K562 (cell line): ENCODE measurements at regions not wholly inside any gene's neighbourhood (a gene's known extent, or its start where the extent isn't known, plus 50 kb on each side); places are given as distances from the start of the nearest gene placed in this dataset.
"Not testable (repeated sequence)": the region's sequence is repeated elsewhere in the genome, so short reads cannot be mapped to it uniquely, and the experiment has no call there.

Source experiments
- BCOR ChIP-seq: fragments of 450-650 bp; IDR thresholded peaks from 2 replicates; pipeline ENCODE4 v1.6.1; 2016
- KLF13 ChIP-seq: fragments of 450-650 bp; IDR thresholded peaks from 2 replicates; pipeline ENCODE4 v1.6.1; 2016; ENCODE audit warnings: missing genetic modification characterization, low read depth, mild to moderate bottlenecking, missing compliant biosample characterization, moderate library complexity, borderline replicate concordance
- MAZ ChIP-seq, 2 experiments: fragments of 450-650 bp in 1 of 2; sonication (generic) in 1 of 2; formaldehyde crosslinking; IDR thresholded peaks in 1 of 2; conservative IDR thresholded peaks in 1 of 2; 2 replicates each; pipeline versions ENCODE4 v1.4.0 to v1.5.0; 2020; ENCODE audit warnings: mild to moderate bottlenecking in 1 of 2, missing genetic modification reagents in 1 of 2
- MTF1 ChIP-seq: fragments of 250-450 bp; sonication (Bioruptor Pico); IDR thresholded peaks from 2 replicates; pipeline ENCODE4 v1.9.0; 2021; ENCODE audit warnings: moderate library complexity, mild to moderate bottlenecking, inconsistent platforms, borderline replicate concordance
- NR4A1 ChIP-seq, 2 experiments: fragments of 250-450 bp in 1 of 2; fragments of 450-650 bp in 1 of 2; sonication (Bioruptor Pico) in 1 of 2; IDR thresholded peaks; 2 replicates each; pipeline versions ENCODE4 v1.4.0 to v1.6.1; 2016 to 2020; ENCODE audit warnings: mild to moderate bottlenecking in 2 of 2, missing compliant biosample characterization in 1 of 2, missing genetic modification characterization in 1 of 2, moderate library complexity in 1 of 2
- PURB ChIP-seq: sonication (generic); formaldehyde crosslinking; IDR thresholded peaks from 2 replicates; pipeline ENCODE4 v1.9.0; 2021; ENCODE audit warnings: low read depth, mild to moderate bottlenecking, missing genetic modification reagents
- SRF ChIP-seq, 2 experiments: fragments of 250-450, 450-650 bp in 1 of 2; sonication (Bioruptor Pico) in 1 of 2; sonication (generic) in 1 of 2; formaldehyde crosslinking; IDR thresholded peaks; 2 replicates each; pipeline versions ENCODE4 v1.5.0 to v1.5.1; 2020 to 2022; ENCODE audit warnings: mild to moderate bottlenecking in 1 of 2, missing genetic modification reagents in 1 of 2
- ZNF134 ChIP-seq: fragments of 250-450 bp; sonication (Bioruptor Pico); conservative IDR thresholded peaks from 2 replicates; pipeline ENCODE4 v1.4.0; 2020
- ZNF175 ChIP-seq: fragments of 200-800 bp; sonication (Bioruptor generic); IDR thresholded peaks from 2 replicates; pipeline ENCODE4 v1.6.1; 2016; ENCODE audit warnings: low read depth, mild to moderate bottlenecking, missing genetic modification characterization, missing compliant biosample characterization
- ZNF644 ChIP-seq: fragments of 200-800 bp; sonication (Bioruptor generic); IDR thresholded peaks from 2 replicates; pipeline ENCODE4 v1.6.1; 2016; ENCODE audit warnings: low read depth, missing genetic modification characterization, missing compliant biosample characterization
- ZNF695 ChIP-seq: fragments of 450-650 bp; formaldehyde crosslinking; IDR thresholded peaks from 2 replicates; pipeline ENCODE4 v1.4.0; 2020; ENCODE audit warnings: mild to moderate bottlenecking, moderate library complexity
- ZNF707 ChIP-seq: fragments of 250-450 bp; sonication (Bioruptor Pico); conservative IDR thresholded peaks from 2 replicates; pipeline ENCODE4 v1.8.0; 2022; ENCODE audit warnings: inconsistent platforms, mild to moderate bottlenecking, moderate library complexity
- TF ChIP-seq, protein P1 (sequence below): fragments of 250-450 bp; sonication (Bioruptor Pico); IDR thresholded peaks from 2 replicates; pipeline ENCODE4 v1.8.0; 2021; ENCODE audit warnings: borderline replicate concordance, mild to moderate bottlenecking, moderate library complexity; ENCODE audit not compliant: poor library complexity, severe bottlenecking
- TF ChIP-seq, protein P2 (sequence below): fragments of 450-650 bp; formaldehyde crosslinking; IDR thresholded peaks from 2 replicates; pipeline ENCODE4 v1.4.0; 2020; ENCODE audit warnings: mild to moderate bottlenecking, moderate library complexity
- TF ChIP-seq, protein P3 (sequence below): fragments of 200-800 bp; sonication (Bioruptor generic); IDR thresholded peaks from 2 replicates; pipeline ENCODE4 v1.6.1; 2016; ENCODE audit warnings: missing genetic modification characterization, missing compliant biosample characterization
- TF ChIP-seq, protein P4 (sequence below): fragments of 200-800 bp; sonication (Bioruptor generic); IDR thresholded peaks from 2 replicates; pipeline ENCODE4 v1.6.1; 2017; ENCODE audit warnings: missing genetic modification characterization, missing compliant biosample characterization

DNA sequence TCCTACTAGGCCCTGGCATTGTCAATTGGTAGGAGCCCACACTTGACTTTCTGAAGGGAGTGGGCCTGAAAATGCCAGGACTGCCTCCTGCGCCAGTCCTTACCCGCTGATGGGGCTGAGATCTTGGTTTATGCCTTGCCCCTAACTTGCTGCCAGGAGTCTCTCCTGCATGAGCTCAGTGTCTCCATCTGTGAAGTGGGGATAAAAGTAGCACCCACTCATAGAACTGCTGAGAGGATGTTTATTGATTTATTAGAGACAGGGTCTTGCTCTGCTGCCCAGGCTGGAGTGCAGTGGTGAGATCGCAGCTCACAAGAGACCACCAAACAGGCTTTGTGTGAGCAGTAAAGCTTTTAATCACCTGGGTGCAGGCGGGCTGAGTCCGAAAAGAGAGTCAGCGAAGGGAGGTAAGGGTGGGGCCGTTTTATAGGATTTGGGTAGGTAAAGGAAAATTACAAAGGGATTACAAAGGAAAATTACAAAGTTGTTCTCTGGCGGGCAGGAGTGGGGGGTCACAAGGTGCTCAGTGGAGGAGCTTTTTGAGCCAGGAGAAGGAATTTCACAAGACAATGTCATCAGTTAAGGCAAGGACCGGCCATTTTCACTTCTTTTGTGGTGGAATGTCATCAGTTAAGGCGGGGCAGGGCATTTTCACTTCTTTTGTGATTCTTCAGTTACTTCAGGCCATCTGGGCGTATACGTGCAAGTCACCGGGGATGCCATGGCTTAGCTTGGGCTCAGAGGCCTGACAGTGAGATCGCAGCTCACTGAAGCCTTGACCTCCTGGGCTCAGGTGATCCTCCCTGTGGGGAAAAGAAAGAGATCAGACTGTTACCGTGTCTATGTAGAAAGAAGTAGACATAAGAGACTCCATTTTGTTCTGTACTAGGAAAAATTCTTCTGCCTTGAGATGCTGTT is 93.7 kb downstream of the LSM3 start (continued):
- TF ChIP-seq, protein P1, sequence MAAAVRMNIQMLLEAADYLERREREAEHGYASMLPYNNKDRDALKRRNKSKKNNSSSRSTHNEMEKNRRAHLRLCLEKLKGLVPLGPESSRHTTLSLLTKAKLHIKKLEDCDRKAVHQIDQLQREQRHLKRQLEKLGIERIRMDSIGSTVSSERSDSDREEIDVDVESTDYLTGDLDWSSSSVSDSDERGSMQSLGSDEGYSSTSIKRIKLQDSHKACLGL (CRISPR knock-in tag), result peak; percentile 44
- TF ChIP-seq, protein P2, sequence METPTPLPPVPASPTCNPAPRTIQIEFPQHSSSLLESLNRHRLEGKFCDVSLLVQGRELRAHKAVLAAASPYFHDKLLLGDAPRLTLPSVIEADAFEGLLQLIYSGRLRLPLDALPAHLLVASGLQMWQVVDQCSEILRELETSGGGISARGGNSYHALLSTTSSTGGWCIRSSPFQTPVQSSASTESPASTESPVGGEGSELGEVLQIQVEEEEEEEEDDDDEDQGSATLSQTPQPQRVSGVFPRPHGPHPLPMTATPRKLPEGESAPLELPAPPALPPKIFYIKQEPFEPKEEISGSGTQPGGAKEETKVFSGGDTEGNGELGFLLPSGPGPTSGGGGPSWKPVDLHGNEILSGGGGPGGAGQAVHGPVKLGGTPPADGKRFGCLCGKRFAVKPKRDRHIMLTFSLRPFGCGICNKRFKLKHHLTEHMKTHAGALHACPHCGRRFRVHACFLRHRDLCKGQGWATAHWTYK, result peak; percentile 80; the same call in 1 of the 2 replicates
- TF ChIP-seq, protein P3, sequence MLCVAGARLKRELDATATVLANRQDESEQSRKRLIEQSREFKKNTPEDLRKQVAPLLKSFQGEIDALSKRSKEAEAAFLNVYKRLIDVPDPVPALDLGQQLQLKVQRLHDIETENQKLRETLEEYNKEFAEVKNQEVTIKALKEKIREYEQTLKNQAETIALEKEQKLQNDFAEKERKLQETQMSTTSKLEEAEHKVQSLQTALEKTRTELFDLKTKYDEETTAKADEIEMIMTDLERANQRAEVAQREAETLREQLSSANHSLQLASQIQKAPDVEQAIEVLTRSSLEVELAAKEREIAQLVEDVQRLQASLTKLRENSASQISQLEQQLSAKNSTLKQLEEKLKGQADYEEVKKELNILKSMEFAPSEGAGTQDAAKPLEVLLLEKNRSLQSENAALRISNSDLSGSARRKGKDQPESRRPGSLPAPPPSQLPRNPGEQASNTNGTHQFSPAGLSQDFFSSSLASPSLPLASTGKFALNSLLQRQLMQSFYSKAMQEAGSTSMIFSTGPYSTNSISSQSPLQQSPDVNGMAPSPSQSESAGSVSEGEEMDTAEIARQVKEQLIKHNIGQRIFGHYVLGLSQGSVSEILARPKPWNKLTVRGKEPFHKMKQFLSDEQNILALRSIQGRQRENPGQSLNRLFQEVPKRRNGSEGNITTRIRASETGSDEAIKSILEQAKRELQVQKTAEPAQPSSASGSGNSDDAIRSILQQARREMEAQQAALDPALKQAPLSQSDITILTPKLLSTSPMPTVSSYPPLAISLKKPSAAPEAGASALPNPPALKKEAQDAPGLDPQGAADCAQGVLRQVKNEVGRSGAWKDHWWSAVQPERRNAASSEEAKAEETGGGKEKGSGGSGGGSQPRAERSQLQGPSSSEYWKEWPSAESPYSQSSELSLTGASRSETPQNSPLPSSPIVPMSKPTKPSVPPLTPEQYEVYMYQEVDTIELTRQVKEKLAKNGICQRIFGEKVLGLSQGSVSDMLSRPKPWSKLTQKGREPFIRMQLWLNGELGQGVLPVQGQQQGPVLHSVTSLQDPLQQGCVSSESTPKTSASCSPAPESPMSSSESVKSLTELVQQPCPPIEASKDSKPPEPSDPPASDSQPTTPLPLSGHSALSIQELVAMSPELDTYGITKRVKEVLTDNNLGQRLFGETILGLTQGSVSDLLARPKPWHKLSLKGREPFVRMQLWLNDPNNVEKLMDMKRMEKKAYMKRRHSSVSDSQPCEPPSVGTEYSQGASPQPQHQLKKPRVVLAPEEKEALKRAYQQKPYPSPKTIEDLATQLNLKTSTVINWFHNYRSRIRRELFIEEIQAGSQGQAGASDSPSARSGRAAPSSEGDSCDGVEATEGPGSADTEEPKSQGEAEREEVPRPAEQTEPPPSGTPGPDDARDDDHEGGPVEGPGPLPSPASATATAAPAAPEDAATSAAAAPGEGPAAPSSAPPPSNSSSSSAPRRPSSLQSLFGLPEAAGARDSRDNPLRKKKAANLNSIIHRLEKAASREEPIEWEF, result 0 out of 2 replicates have a peak, but pooled peaks have one; percentile 39
- TF ChIP-seq ZNF707 (CRISPR knock-in tag) (peak; percentile 55; the same call in 1 of the 2 replicates), NR4A1 (tag; IDR thresholded peaks at IDR 0.05) (peak; percentile 99), BCOR (peak; percentile 47; the same call in 1 of the 2 replicates), ZNF175 (peak; percentile 88), PURB (CRISPR knock-in tag) (0 out of 2 replicates have a peak, but pooled peaks have one; percentile 48), ZNF134 (0 out of 2 replicates have a peak, but pooled peaks have one; percentile 32), MAZ (CRISPR knock-in tag; conservative IDR thresholded peaks at IDR 0.05 in 1 of 2, IDR thresholded peaks at IDR 0.05 in 1 of 2) (peak in 1 of 2 experiments; percentile 45; a peak in 1 of 4 replicates), KLF13 (tag) (peak; percentile 67; the same call in 1 of the 2 replicates), ZNF644 (peak; percentile 60; the same call in 1 of the 2 replicates), SRF (CRISPR knock-in tag; IDR thresholded peaks at IDR 0.05) (0 out of 4 replicates have a peak, but pooled peaks of 1 of the 2 experiments have one; percentile 67), ZNF695 (CRISPR knock-in tag) (peak; percentile 86), MTF1 (CRISPR knock-in tag) (peak; percentile 67; the same call in 1 of the 2 replicates)
- not testable (repeated sequence) for TF ChIP-seq NR4A1 (CRISPR knock-in tag; IDR thresholded peaks at IDR 0.05)
- TF ChIP-seq, protein P4, sequence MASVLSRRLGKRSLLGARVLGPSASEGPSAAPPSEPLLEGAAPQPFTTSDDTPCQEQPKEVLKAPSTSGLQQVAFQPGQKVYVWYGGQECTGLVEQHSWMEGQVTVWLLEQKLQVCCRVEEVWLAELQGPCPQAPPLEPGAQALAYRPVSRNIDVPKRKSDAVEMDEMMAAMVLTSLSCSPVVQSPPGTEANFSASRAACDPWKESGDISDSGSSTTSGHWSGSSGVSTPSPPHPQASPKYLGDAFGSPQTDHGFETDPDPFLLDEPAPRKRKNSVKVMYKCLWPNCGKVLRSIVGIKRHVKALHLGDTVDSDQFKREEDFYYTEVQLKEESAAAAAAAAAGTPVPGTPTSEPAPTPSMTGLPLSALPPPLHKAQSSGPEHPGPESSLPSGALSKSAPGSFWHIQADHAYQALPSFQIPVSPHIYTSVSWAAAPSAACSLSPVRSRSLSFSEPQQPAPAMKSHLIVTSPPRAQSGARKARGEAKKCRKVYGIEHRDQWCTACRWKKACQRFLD (CRISPR knock-in tag), result peak; percentile 65; the same call in 1 of the 2 replicates
